GM11168 (cell line): ENCODE measurements at regions not wholly inside any gene's neighbourhood (a gene's known extent, or its start where the extent isn't known, plus 50 kb on each side); places are given as distances from the start of the nearest gene placed in this dataset.
"Not testable (repeated sequence)": the region's sequence is repeated elsewhere in the genome, so short reads cannot be mapped to it uniquely, and the experiment has no call there.

ENCODE experiments used
- in situ Hi-C: fragments of 300-500 bp; cut with MboI; formaldehyde crosslinking; loops from one replicate; pipeline ENCODE4 v1.12.0; 2022; ENCODE audit warnings: low sequenced_read_pairs; ENCODE audit not compliant: unreplicated experiment

- in situ Hi-C loops: no loop called here
These were observed 144.1 kb upstream of the KCNJ18 start for GRCh38 chr17:21548236-21548635.

- in situ Hi-C loops: no loop called here
These were observed 143.1 kb upstream of the KCNJ18 start for GRCh38 chr17:21549107-21549687.

DNA sequence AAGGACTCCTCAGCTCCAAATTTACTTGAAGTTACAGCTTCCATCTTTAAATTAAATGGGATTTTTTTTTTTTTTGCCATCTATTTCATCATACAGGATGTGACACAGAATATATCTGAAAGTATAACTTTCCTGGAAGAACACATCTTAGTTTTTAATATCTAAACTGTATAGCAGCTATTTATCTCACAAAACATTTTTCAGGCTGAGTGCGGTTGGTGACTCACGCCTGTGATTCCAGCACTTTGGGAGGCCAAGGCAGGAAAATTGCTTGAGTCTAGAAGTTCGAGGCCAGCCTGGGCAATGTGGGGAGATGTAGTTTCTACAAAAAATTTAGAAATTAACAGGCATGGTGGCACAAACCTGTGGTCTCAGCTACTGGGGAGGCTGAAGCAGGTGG lies 142.3 kb upstream of the KCNJ18 start:
- in situ Hi-C loops: not testable (repeated sequence)

- in situ Hi-C loops: no loop called here
These were observed 141.0 kb upstream of the KCNJ18 start for GRCh38 chr17:21551081-21551881.

DNA sequence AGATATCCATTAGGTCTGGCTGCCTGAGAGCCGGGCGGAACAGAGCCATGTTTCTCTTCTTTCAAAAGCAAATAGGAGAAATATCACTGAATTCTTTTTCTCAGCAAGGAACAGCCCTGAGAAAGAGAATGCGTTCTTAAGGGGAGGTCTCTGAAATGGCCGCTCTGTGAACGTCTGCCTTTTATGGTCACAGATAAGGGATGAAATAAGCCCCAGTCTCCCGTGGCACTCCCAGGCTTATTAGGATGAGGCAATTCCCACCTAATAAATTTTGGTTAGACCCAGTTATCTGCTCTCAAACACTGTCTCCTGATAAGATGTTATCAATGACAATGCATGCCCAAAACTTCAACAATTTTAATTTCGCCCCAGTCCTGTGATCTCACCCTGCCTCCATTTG lies 133.4 kb upstream of the KCNJ18 start:
- in situ Hi-C loops: not testable (repeated sequence)

DNA sequence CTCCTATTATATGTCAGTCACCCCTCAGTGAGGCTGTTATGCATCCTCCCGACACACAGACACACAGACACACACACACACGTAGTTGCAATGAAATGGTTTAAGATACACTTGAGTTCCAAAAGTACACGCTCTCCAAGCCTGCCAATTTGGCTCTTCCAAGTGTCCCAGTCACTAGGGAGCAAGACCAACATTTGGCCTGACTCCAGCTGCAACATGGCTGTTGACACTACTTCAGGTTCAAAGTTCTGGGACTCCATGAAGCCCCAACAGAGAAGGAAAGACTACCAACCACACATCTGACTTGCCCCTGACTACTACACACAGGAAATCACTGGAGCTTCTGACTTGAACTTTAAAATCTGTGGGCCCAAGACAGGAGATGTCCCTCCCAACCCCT lies 128.1 kb upstream of the KCNJ18 start:
- in situ Hi-C loops: loop anchor here (10.0 kb wide), 1 partner anchor 861 kb away; no protein-coding TSS in a partner anchor

DNA sequence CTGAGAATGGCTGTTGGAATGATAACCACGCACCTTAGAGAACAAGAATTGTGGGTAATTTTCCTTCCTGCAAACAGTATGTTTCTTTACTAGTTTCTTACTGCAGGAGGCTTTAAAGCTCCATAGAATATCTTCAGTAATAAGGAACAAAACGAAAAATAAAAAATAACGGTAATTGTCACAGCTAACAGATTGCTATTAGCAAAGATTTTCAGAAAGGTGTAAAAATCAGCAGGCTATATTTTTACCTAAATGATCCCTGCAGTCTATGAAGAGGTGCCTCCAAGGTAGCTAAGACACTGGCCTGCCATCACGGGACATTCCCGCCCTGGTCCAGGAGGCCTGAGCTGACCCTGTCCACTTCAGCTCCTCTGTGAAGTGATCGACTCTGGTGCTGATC lies 127.6 kb upstream of the KCNJ18 start:
- in situ Hi-C loops: loop anchor here (10.0 kb wide), 1 partner anchor 860 kb away; no protein-coding TSS in a partner anchor

DNA sequence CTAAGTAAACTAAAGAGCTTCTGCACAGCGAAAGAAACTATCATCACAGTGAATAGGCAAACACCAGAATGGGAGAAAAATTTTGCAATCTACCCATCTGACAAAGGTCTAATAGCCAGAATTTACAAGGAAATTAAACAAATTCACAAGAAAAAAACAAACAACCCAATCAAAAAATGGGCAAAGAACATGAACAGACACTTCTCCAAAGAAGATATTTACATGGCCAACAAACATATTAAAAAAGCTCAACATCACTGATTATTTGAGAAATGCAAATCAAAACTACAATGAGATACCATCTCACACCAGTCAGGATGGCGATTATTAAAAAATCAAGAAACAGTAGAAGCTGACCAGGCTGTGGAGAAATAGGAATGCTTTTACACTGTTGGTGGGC lies 121.9 kb upstream of the KCNJ18 start:
- in situ Hi-C loops: not testable (repeated sequence)

DNA sequence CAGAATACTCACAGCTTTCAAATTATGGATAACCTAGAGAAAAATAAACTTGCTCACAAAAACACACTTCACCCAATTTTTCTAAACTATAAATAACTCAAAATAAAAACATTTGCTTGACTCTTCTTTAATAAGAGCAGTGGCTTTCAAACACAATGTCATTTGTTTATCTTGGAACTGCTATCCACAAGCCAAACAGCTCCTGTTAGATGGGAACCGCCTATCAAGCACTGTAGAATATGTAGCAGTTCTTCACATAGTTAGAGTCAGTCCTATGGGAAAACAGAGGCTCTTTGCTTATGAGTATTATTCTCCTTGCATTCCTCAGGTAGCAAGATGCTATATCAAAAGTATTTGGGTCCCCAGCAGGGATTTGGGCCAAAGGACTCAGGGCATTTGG lies 120.2 kb upstream of the KCNJ18 start:
- in situ Hi-C loops: not testable (repeated sequence)

GRCh38 chr17:21573271-21573960 lies 118.9 kb upstream of the KCNJ18 start:
- in situ Hi-C loops: not testable (repeated sequence)

- in situ Hi-C loops: no loop called here
These were observed 118.2 kb upstream of the KCNJ18 start for GRCh38 chr17:21573961-21574610.

DNA sequence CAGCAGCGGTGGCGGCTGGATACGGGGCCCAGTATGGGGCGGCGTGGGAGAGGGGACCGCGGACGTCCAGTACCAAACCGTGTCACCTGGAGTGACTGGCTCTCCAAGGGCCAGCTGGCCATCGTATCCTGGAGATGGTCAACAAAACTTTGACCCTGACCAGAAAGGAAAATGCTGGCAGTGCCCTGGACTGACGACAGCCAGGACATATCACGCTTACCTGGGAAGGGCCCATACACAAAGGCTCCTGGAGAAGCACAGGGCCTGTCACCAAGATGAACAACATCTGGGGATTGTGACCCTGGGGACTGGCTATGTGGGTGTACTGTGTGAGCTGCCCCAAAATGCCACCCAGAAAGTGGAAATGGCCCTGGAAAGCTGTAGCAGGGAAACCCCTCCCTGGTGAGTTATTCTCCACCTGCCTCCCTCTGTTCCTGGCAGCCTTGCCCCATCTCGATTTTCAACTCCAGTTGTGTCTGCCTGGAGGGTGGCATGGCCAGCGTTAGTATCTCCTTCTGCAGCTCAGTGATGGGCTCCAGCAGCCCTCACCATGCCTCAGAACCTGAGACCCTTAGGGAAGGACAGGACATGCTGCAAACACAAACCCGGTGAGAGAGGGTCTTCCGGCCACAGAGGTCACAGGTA lies 117.6 kb upstream of the KCNJ18 start:
- in situ Hi-C loops: loop anchor here (25.0 kb wide), 1 partner anchor 713 kb away; no protein-coding TSS in a partner anchor

GRCh38 chr17:21578783-21579182 lies 113.5 kb upstream of the KCNJ18 start:
- in situ Hi-C loops: loop anchor here (25.0 kb wide), 1 partner anchor 709 kb away; no protein-coding TSS in a partner anchor

GRCh38 chr17:21592774-21593173 lies 99.5 kb upstream of the KCNJ18 start:
- in situ Hi-C loops: loop anchor here (25.0 kb wide), 1 partner anchor 695 kb away; no protein-coding TSS in a partner anchor

DNA sequence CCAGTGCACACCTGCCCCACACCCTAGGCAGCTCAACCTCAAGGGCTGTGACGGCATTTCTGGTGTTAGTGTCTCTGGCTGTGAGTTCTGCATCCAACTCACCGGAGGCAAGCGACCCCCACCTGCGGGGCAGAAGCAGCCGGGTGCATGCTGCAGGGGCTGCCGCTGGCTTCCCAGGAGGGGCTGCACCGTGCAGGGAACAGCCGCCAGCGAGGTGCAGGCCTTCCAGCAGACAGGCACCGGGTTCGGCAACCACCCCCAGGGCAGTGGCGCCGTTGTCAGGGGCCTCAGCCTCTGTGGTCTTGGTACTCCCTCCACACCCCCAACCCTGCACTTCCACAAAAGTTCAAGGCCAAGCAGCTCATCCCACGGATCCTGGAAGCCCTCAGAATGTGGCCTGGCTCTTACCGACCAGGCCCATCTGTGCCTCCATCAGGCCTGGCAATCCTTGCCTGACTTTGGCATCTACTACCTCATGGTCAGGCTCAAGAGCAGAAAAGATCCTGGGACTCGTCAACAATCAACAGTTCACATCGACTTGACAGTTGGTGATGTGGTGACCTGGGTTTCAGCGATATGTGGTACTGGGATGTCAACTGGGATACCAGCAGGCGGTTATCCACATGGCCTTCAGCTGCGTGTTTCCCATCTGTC lies 98.7 kb upstream of the KCNJ18 start:
- in situ Hi-C loops: loop anchor here (25.0 kb wide), 1 partner anchor 694 kb away; no protein-coding TSS in a partner anchor

- in situ Hi-C loops: loop anchor here (25.0 kb wide), 1 partner anchor 692 kb away; no protein-coding TSS in a partner anchor
These were observed 97.2 kb upstream of the KCNJ18 start for GRCh38 chr17:21595086-21595485.

DNA sequence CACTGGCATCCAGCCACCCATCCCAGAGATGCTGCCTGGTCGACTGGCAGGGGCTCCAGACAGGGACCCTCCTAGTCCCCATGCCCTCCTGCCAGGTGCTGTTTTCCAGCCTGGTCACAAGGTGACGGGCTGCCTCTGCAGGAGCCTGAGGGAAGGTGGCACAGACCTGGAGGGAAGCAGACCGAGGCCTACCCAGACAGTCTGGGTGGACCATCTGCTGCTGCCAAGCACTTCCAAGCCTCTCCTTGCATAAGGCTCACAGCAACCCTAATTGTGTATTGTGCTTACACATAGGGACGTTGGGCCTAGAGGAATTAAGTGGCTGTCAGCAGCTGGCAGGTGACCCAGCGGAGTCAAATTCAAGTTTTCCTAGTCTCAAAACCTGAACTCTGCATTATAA lies 90.1 kb upstream of the KCNJ18 start:
- in situ Hi-C loops: no loop called here

GRCh38 chr17:21603292-21603691 lies 89.0 kb upstream of the KCNJ18 start:
- in situ Hi-C loops: not testable (repeated sequence)

- in situ Hi-C loops: loop anchor here (5.0 kb wide), 1 partner anchor 476 kb away; no protein-coding TSS in a partner anchor
These were observed 80.9 kb upstream of the KCNJ18 start for GRCh38 chr17:21611443-21611842.
